Astrocyte (in vitro differentiated cells and primary cell): ENCODE measurements at regions not wholly inside any gene's neighbourhood (a gene's known extent, or its start where the extent isn't known, plus 50 kb on each side); places are given as distances from the start of the nearest gene placed in this dataset.

Experiments used
- DNase-seq: peaks from one replicate; pipeline ENCODE4 v3.0.0-alpha.2; 2010; ENCODE audit warnings: low read depth
- FAIRE-seq: peaks from 2 replicates; lab custom pipeline; 2011; peaks lifted over from hg19 to GRCh38; lab: Jason Lieb, UNC
- H2AFZ ChIP-seq: 2 replicates; pipeline ENCODE4 v1.6.0; 2012; ENCODE audit warnings: low read depth, low read length, inconsistent platforms
- H3K27ac ChIP-seq: 2 replicates; pipeline ENCODE4 v1.5.1; 2011; ENCODE audit warnings: low read depth, low read length, inconsistent platforms
- H3K27me3 ChIP-seq: 2 replicates; pipeline ENCODE4 v1.6.0; 2011; ENCODE audit warnings: low read length, inconsistent platforms; ENCODE audit not compliant: insufficient read depth
- H3K36me3 ChIP-seq: 2 replicates; pipeline ENCODE4 v1.5.1; 2011; ENCODE audit warnings: low read length, inconsistent platforms; ENCODE audit not compliant: insufficient read depth
- H3K4me1 ChIP-seq: 2 replicates; pipeline ENCODE4 v1.5.1; 2011; ENCODE audit warnings: low read length, inconsistent platforms; ENCODE audit not compliant: insufficient read depth
- H3K4me2 ChIP-seq: 2 replicates; pipeline ENCODE4 v1.6.0; 2012; ENCODE audit warnings: low read length, inconsistent platforms
- H3K4me3 ChIP-seq: 2 replicates; pipeline ENCODE4 v1.5.1; 2011; ENCODE audit warnings: low read depth, mild to moderate bottlenecking, low read length, inconsistent platforms; ENCODE audit not compliant: insufficient read depth
- H3K79me2 ChIP-seq: 2 replicates; pipeline ENCODE4 v1.6.0; 2012; ENCODE audit warnings: mild to moderate bottlenecking, low read length, inconsistent platforms; ENCODE audit not compliant: insufficient read depth
- H3K9ac ChIP-seq: 2 replicates; pipeline ENCODE4 v1.6.0; 2012; ENCODE audit warnings: mild to moderate bottlenecking, low read length, inconsistent platforms
- H3K9me3 ChIP-seq: 2 replicates; pipeline ENCODE4 v1.5.1; 2012; ENCODE audit warnings: low read depth, mild to moderate bottlenecking, low read length, inconsistent platforms; ENCODE audit not compliant: insufficient read depth
- H4K20me1 ChIP-seq: 2 replicates; pipeline ENCODE4 v1.6.0; 2012; ENCODE audit warnings: low read length, inconsistent platforms; ENCODE audit not compliant: insufficient read depth
- H3K27ac Mint-ChIP-seq: one replicate; pipeline ENCODE4 v1.8.0; 2021; ENCODE audit warnings: mild to moderate bottlenecking, mixed read lengths; ENCODE audit not compliant: unreplicated experiment
- H3K27me3 Mint-ChIP-seq: one replicate; pipeline ENCODE4 v1.8.0; 2021; ENCODE audit warnings: low read depth, mixed read lengths; ENCODE audit not compliant: unreplicated experiment
- H3K36me3 Mint-ChIP-seq: one replicate; pipeline ENCODE4 v1.8.0; 2021; ENCODE audit warnings: low read depth, mixed read lengths; ENCODE audit not compliant: unreplicated experiment
- H3K4me1 Mint-ChIP-seq: one replicate; pipeline ENCODE4 v1.8.0; 2021; ENCODE audit warnings: low read depth, mixed read lengths; ENCODE audit not compliant: unreplicated experiment
- H3K4me3 Mint-ChIP-seq: one replicate; pipeline ENCODE4 v1.8.0; 2021; ENCODE audit warnings: mild to moderate bottlenecking, moderate library complexity, mixed read lengths; ENCODE audit not compliant: unreplicated experiment
- H3K9me3 Mint-ChIP-seq: one replicate; pipeline ENCODE4 v1.8.0; 2021; ENCODE audit warnings: mild to moderate bottlenecking, mixed read lengths; ENCODE audit not compliant: unreplicated experiment
- EZH2 ChIP-seq: IDR thresholded peaks from 2 replicates; pipeline ENCODE4 v1.6.1; 2012; ENCODE audit warnings: mild to moderate bottlenecking, low read length, inconsistent platforms; ENCODE audit not compliant: insufficient read depth
- TF ChIP-seq, protein P1 (sequence below): IDR thresholded peaks from 2 replicates; pipeline ENCODE4 v1.5.1; 2011; ENCODE audit warnings: low read depth, mild to moderate bottlenecking, inconsistent platforms, low read length, moderate library complexity; ENCODE audit not compliant: insufficient read depth

DNA sequence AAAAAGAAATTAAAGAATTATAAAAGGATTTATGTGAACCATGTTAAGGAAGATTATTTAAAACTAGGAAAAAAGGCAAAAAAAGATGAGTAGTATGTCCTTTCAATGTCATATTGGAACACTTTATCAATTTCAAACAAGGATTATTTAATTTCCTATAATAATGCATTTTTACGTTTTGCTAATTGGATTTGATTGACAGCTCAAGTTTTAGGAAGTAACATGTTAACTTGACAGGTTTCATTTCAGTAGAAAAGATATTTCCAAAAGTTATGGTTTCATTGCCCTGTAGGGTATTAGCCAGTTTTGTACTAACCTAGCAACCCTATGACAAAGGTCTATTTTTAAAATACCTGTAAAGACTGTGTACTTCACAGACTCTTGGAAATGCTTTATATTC, 379.6 kb upstream of the ZFP42 start:
- H3K27me3 Mint-ChIP-seq = no peaks in the 10 kb centered on the region
- Histone ChIP-seq H3K36me3 (no peaks in the 10 kb centered on the region), H3K79me2 (no peaks in the 10 kb centered on the region), H3K4me3 (no peak overlapping the region), H3K4me2 (no peak overlapping the region), H2AFZ (no peak overlapping the region), H3K27ac (no peak overlapping the region), H3K9me3 (no peaks in the 10 kb centered on the region), H3K27me3 (no peaks in the 10 kb centered on the region), H4K20me1 (no peaks in the 10 kb centered on the region), H3K9ac (no peak overlapping the region), H3K4me1 (peaks cover 6% of the 10 kb centered on the region)
- no peak overlapping the region for H3K4me3 Mint-ChIP-seq
- H3K36me3 Mint-ChIP-seq = no peaks in the 10 kb centered on the region
- peaks cover 13% of the 10 kb centered on the region for H3K4me1 Mint-ChIP-seq
- DNase-seq (no peak), FAIRE-seq (no peak)
- H3K9me3 Mint-ChIP-seq = no peaks in the 10 kb centered on the region
- no peak for TF ChIP-seq EZH2
- TF ChIP-seq, protein P1, sequence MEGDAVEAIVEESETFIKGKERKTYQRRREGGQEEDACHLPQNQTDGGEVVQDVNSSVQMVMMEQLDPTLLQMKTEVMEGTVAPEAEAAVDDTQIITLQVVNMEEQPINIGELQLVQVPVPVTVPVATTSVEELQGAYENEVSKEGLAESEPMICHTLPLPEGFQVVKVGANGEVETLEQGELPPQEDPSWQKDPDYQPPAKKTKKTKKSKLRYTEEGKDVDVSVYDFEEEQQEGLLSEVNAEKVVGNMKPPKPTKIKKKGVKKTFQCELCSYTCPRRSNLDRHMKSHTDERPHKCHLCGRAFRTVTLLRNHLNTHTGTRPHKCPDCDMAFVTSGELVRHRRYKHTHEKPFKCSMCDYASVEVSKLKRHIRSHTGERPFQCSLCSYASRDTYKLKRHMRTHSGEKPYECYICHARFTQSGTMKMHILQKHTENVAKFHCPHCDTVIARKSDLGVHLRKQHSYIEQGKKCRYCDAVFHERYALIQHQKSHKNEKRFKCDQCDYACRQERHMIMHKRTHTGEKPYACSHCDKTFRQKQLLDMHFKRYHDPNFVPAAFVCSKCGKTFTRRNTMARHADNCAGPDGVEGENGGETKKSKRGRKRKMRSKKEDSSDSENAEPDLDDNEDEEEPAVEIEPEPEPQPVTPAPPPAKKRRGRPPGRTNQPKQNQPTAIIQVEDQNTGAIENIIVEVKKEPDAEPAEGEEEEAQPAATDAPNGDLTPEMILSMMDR = no peak
- H3K27ac Mint-ChIP-seq = no peak overlapping the region

DNA sequence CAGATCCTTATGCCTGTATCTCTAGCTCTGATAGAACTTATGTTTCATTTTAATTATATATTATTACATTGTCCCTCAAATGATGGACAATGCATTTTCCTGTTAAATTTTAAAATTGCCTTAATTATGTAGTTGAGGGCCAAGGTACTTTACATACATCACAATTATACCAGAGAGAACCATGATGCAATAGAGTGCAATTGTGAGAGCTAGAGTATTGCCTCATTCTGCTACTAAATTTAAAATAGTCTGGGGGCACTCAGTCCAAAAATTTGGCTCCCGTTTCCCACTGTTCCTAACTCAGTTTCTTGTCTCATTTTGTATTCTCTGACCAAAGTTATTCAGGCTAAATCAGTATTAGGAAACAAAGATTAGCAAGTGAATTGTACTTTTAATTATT, 378.5 kb upstream of the ZFP42 start:
- peak overlapping the region; percentile 74 for H3K27ac Mint-ChIP-seq
- H2AFZ ChIP-seq = no peak overlapping the region
- no peaks in the 10 kb centered on the region for H3K36me3 ChIP-seq

DNA sequence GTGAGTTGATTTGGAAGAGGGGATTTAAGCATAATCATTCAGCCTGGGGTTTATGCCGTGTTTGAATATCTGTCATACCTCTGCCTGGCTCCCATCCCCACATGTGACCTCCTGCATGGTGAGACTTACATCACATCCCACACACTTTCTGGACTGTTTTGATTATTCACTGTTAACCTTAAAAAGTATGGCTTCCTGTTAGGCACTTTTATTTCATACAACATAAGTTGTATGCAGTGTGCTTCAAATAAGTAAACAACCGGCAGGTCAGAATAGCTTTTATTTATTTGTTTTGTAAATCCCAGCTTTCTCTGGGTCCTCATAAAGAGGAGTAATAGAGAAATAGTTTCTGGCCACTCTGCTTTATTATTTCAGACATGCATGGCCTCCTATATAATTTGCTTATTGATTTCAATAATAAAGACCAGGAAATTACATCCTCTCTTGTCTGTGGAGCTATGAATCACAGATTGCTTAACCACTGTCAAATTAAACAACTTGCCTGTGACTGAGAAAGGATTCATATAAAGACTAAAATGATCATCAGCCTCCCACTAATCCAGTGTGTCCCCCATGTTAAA, 376.8 kb upstream of the ZFP42 start:
- Mint-ChIP-seq H3K9me3 (peaks cover 2% of the 10 kb centered on the region), H3K27me3 (no peaks in the 10 kb centered on the region), H3K4me3 (no peak overlapping the region), H3K36me3 (peaks cover 3% of the 10 kb centered on the region), H3K27ac (peak overlapping the region; percentile 75), H3K4me1 (peaks cover 9% of the 10 kb centered on the region)
- H3K4me1 ChIP-seq = peaks cover 6% of the 10 kb centered on the region
- DNase-seq = peak; percentile 53
- H3K9ac ChIP-seq = peak overlapping the region; percentile 5
- H2AFZ ChIP-seq = peak overlapping the region; percentile 49
- peak overlapping the region; percentile 43 for H3K4me2 ChIP-seq
- FAIRE-seq = no peak
- H3K27me3 ChIP-seq = no peaks in the 10 kb centered on the region
- no peaks in the 10 kb centered on the region for H3K36me3 ChIP-seq
- H3K9me3 ChIP-seq = no peaks in the 10 kb centered on the region
- H3K79me2 ChIP-seq = no peaks in the 10 kb centered on the region
- H4K20me1 ChIP-seq = no peaks in the 10 kb centered on the region
- no peak overlapping the region for H3K4me3 ChIP-seq
- H3K27ac ChIP-seq = peak overlapping the region; percentile 51
- TF ChIP-seq, protein P1 = no peak
- TF ChIP-seq EZH2 = no peak

More for the DNA sequence above, 378.5 kb upstream of the ZFP42 start:
- H3K36me3 Mint-ChIP-seq = no peaks in the 10 kb centered on the region
- H3K9me3 Mint-ChIP-seq = no peaks in the 10 kb centered on the region
- Histone ChIP-seq H4K20me1 (no peaks in the 10 kb centered on the region), H3K79me2 (no peaks in the 10 kb centered on the region), H3K27me3 (no peaks in the 10 kb centered on the region), H3K9ac (no peak overlapping the region), H3K9me3 (no peaks in the 10 kb centered on the region), H3K4me1 (peaks cover 6% of the 10 kb centered on the region), H3K4me3 (no peak overlapping the region), H3K4me2 (no peak overlapping the region), H3K27ac (no peak overlapping the region)
- H3K4me3 Mint-ChIP-seq = no peak overlapping the region
- H3K27me3 Mint-ChIP-seq = no peaks in the 10 kb centered on the region
- H3K4me1 Mint-ChIP-seq = peaks cover 13% of the 10 kb centered on the region
- FAIRE-seq (no peak), DNase-seq (no peak)
- TF ChIP-seq, protein P1 = no peak
- no peak for TF ChIP-seq EZH2
